ENCODE measurements at regions not wholly inside any gene's neighbourhood (a gene's known extent, or its start where the extent isn't known, plus 50 kb on each side); places are given as distances from the start of the nearest gene placed in this dataset.

DNA sequence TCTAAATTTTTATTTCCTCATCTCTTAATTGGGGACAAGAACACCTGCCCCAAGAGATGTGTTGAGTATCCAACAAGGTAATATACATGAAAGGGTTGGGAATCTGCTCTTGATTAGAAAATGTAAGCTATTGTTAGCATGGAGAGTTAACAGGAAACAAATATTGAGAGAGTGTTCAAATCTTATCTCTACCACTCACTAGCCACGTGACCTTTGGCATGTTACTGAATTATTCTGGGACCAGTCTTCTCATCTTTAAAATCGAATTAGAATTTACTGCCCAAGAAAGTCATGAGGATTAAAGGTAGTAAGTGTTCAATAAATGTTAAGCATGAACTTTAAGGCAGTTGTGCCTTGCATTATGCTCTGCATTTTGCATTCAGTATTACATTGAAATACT, 184.7 kb downstream of the MID1IP1 start:
- Histone ChIP-seq H2BK120ac (ENCODE audit: low read depth, low read length, poor library complexity, severe bottlenecking) (no peak overlapping the region), H3K4me1 (ENCODE audit: insufficient read depth, low read length) (no peaks in the 10 kb centered on the region), H3K56ac (ENCODE audit: insufficient read length, low read depth, low read length) (no peak overlapping the region), H3K18ac (ENCODE audit: insufficient read length, low read depth, low read length) (no peak overlapping the region), H3K14ac (ENCODE audit: insufficient read depth, low read length) (no peak overlapping the region), H3K9ac (ENCODE audit: extremely low read depth, insufficient read length, low read length) (no peak overlapping the region), H2AFZ (ENCODE audit: low read length) (no peak overlapping the region), H4K5ac (ENCODE audit: insufficient read length, low read depth, low read length) (no peak overlapping the region), H4K91ac (ENCODE audit: insufficient read length, low read depth, low read length) (no peak overlapping the region), H3K9me3 (ENCODE audit: control insufficient read depth, low read depth, low read length) (no peaks in the 10 kb centered on the region), H4K20me1 (ENCODE audit: control insufficient read depth, insufficient read depth, insufficient read length) (no peaks in the 10 kb centered on the region), H3K27ac (ENCODE audit: insufficient read length, low read depth, low read length) (no peak overlapping the region), H3K79me1 (ENCODE audit: insufficient read depth, low read depth, low read length, poor library complexity, severe bottlenecking) (no peaks in the 10 kb centered on the region), H3K27me3 (ENCODE audit: insufficient read depth, low read length) (no peaks in the 10 kb centered on the region), H2AK5ac (ENCODE audit: insufficient read length, low read length) (no peak overlapping the region), H3K23me2 (ENCODE audit: insufficient read length, low read depth, low read length, poor library complexity, severe bottlenecking) (no peaks in the 10 kb centered on the region), H3K4me2 (ENCODE audit: insufficient read depth, insufficient read length, low read length) (no peak overlapping the region), H4K8ac (replicated peaks; ENCODE audit: insufficient read length, low read depth, low read length) (no peak overlapping the region), H2BK15ac (ENCODE audit: low read depth, low read length) (no peak overlapping the region), H2BK12ac (ENCODE audit: insufficient read length, low read depth, low read length) (no peak overlapping the region), H2BK5ac (ENCODE audit: insufficient read length, low read length) (no peak overlapping the region), H3K4ac (ENCODE audit: low read depth, low read length) (no peak overlapping the region), H3K79me2 (ENCODE audit: insufficient read depth, low read length) (no peaks in the 10 kb centered on the region), H3K23ac (ENCODE audit: insufficient read length, low read depth, low read length) (no peak overlapping the region), H2BK20ac (ENCODE audit: low read depth, low read length, poor library complexity, severe bottlenecking) (no peak overlapping the region), H3T11ph (ENCODE audit: low read length) (no peak overlapping the region)
- peaks cover 1% of the 10 kb centered on the region for H3K27me3 Mint-ChIP-seq (ENCODE audit: low read depth)
- H3K4me1 Mint-ChIP-seq = peaks cover 0 to 3% of the 10 kb centered on the region in 2 experiments; a peak in 1 of 4 replicates
- no peak for DNase-seq
- H3K36me3 Mint-ChIP-seq (ENCODE audit: insufficient read depth in 1 of 3, low read depth in 3 of 3) = peaks cover 0 to 3% (median 0%) of the 10 kb centered on the region in 3 experiments; a peak in 1 of 7 replicates
- peaks cover 67 to 71% of the 10 kb centered on the region in 2 experiments for H3K9me3 Mint-ChIP-seq
- no peak overlapping the region for H3K4me3 Mint-ChIP-seq
- no peak overlapping the region for H3K27ac Mint-ChIP-seq
- TF ChIP-seq, protein P1, sequence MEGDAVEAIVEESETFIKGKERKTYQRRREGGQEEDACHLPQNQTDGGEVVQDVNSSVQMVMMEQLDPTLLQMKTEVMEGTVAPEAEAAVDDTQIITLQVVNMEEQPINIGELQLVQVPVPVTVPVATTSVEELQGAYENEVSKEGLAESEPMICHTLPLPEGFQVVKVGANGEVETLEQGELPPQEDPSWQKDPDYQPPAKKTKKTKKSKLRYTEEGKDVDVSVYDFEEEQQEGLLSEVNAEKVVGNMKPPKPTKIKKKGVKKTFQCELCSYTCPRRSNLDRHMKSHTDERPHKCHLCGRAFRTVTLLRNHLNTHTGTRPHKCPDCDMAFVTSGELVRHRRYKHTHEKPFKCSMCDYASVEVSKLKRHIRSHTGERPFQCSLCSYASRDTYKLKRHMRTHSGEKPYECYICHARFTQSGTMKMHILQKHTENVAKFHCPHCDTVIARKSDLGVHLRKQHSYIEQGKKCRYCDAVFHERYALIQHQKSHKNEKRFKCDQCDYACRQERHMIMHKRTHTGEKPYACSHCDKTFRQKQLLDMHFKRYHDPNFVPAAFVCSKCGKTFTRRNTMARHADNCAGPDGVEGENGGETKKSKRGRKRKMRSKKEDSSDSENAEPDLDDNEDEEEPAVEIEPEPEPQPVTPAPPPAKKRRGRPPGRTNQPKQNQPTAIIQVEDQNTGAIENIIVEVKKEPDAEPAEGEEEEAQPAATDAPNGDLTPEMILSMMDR (conservative IDR thresholded peaks at IDR 0.05) = no peak
- no CpG with 5 or more reads among the region's 2 CpGs for WGBS (ENCODE audit: extremely low coverage, insufficient read length, low lambda C conversion rate)

Measured in H9 (cell line).